IMR-90 (cell line): ENCODE measurements at regions not wholly inside any gene's neighbourhood (a gene's known extent, or its start where the extent isn't known, plus 50 kb on each side); places are given as distances from the start of the nearest gene placed in this dataset.

Experiments used
- ATAC-seq: fragments of 200-7000 bp; cut with Tn5 transposase; 2 replicates; pipeline ENCODE4 v1.9.1; 2020; ENCODE audit warnings: low read depth, mild to moderate bottlenecking, moderate library complexity
- BruUV-seq: library from RNA; stranded (reverse); fragments of 400-500 nt; replicated peaks from 2 replicates; lab custom pipeline; 2021; lab: Mats Ljungman, UMichigan
- CTCF ChIA-PET: fragments of 300-600 bp; formaldehyde crosslinking; extraction: SDS; loops from one replicate; lab custom pipeline; 2021; ENCODE audit warnings: antibody characterized with exemption; lab: Yijun Ruan, JAX
- POLR2A ChIA-PET: fragments of 300-600 bp; sonication (Branson Sonifier 250); formaldehyde crosslinking; loops from one replicate; lab custom pipeline; 2022; ENCODE audit warnings: antibody characterized with exemption; ENCODE audit not compliant: unreplicated experiment; lab: Charles Lee
- DNase-seq: peaks from one replicate; pipeline ENCODE4 v3.0.0; 2013
- H2AFZ ChIP-seq: replicated peaks from 2 replicates; pipeline ENCODE3; 2013; ENCODE audit warnings: low read length, mild to moderate bottlenecking; ENCODE audit not compliant: poor library complexity
- H2AK5ac ChIP-seq: 2 replicates; pipeline ENCODE4 v1.6.1; 2013; ENCODE audit warnings: low read depth, low read length, inconsistent platforms
- H2AK9ac ChIP-seq: replicated peaks from 2 replicates; pipeline ENCODE3; 2013; ENCODE audit warnings: mild to moderate bottlenecking, low read depth, low read length, moderate library complexity; ENCODE audit not compliant: poor library complexity
- H2BK120ac ChIP-seq: 2 replicates; pipeline ENCODE4 v1.6.1; 2013; ENCODE audit warnings: low read depth, low read length, inconsistent platforms
- H2BK15ac ChIP-seq: 3 replicates; pipeline ENCODE4 v1.6.1; 2013; ENCODE audit warnings: low read depth, low read length, inconsistent platforms
- H2BK20ac ChIP-seq: 2 replicates; pipeline ENCODE4 v1.6.1; 2013; ENCODE audit warnings: low read depth, mild to moderate bottlenecking, inconsistent platforms, low read length, moderate library complexity
- H2BK5ac ChIP-seq: 2 replicates; pipeline ENCODE4 v1.6.1; 2013; ENCODE audit warnings: mild to moderate bottlenecking, low read depth, low read length, inconsistent platforms; ENCODE audit not compliant: poor library complexity, severe bottlenecking
- H3K14ac ChIP-seq: replicated peaks from 2 replicates; pipeline ENCODE4 v1.6.1; 2013; ENCODE audit warnings: low read depth, low read length, inconsistent platforms
- H3K18ac ChIP-seq: 2 replicates; pipeline ENCODE4 v1.6.1; 2013; ENCODE audit warnings: low read depth, low read length, control low read depth
- H3K23ac ChIP-seq: 2 replicates; pipeline ENCODE4 v1.6.1; 2013; ENCODE audit warnings: low read depth, low read length, inconsistent platforms
- H3K27ac ChIP-seq: 2 replicates; pipeline ENCODE4 v1.5.1; 2013; ENCODE audit warnings: mild to moderate bottlenecking, control low read depth, low read length; ENCODE audit not compliant: insufficient read depth
- H3K27me3 ChIP-seq: 2 replicates; pipeline ENCODE4 v1.6.1; 2013; ENCODE audit warnings: low read length; ENCODE audit not compliant: control insufficient read depth, insufficient read depth
- H3K36me3 ChIP-seq: 2 replicates; pipeline ENCODE4 v1.6.1; 2013; ENCODE audit warnings: low read length, mixed read lengths; ENCODE audit not compliant: control insufficient read depth, insufficient read depth
- H3K4ac ChIP-seq: 2 replicates; pipeline ENCODE4 v1.6.1; 2013; ENCODE audit warnings: low read depth, low read length, inconsistent platforms
- H3K4me1 ChIP-seq: 2 replicates; pipeline ENCODE4 v1.6.1; 2013; ENCODE audit warnings: low read length, mixed read lengths; ENCODE audit not compliant: control insufficient read depth, insufficient read depth
- H3K4me2 ChIP-seq: 2 replicates; pipeline ENCODE4 v1.6.1; 2013; ENCODE audit warnings: low read depth, mild to moderate bottlenecking, control low read depth, low read length, moderate library complexity
- H3K4me3 ChIP-seq: 2 replicates; pipeline ENCODE4 v1.5.1; 2013; ENCODE audit warnings: low read depth, mild to moderate bottlenecking, control low read depth, low read length, moderate library complexity; ENCODE audit not compliant: insufficient read depth
- H3K56ac ChIP-seq: 2 replicates; pipeline ENCODE4 v1.6.1; 2013; ENCODE audit warnings: low read length, inconsistent platforms; ENCODE audit not compliant: insufficient read depth; ENCODE audit errors: extremely low read depth
- H3K79me1 ChIP-seq, 2 experiments: 2 replicates each; pipeline ENCODE4 v1.6.1; 2013; ENCODE audit warnings: low read length in 2 of 2, inconsistent platforms in 1 of 2, low read depth in 1 of 2
- H3K9ac ChIP-seq: 2 replicates; pipeline ENCODE4 v1.6.1; 2013; ENCODE audit warnings: low read depth, low read length, control low read depth
- H3K9me1 ChIP-seq: 2 replicates; pipeline ENCODE4 v1.6.1; 2013; ENCODE audit warnings: low read length, inconsistent platforms; ENCODE audit not compliant: insufficient read depth
- H3K9me3 ChIP-seq: 2 replicates; pipeline ENCODE4 v1.6.1; 2013; ENCODE audit warnings: low read length; ENCODE audit not compliant: control insufficient read depth, insufficient read depth
- H4K20me1 ChIP-seq: 2 replicates; pipeline ENCODE4 v1.6.1; 2013; ENCODE audit warnings: low read length, inconsistent platforms; ENCODE audit not compliant: insufficient read depth
- H4K5ac ChIP-seq: 2 replicates; pipeline ENCODE4 v1.6.1; 2013; ENCODE audit warnings: mild to moderate bottlenecking, low read depth, low read length, control low read depth
- H4K8ac ChIP-seq, 2 experiments: 2 replicates each; pipeline ENCODE4 v1.6.1; 2013; ENCODE audit warnings: low read depth in 2 of 2, low read length in 2 of 2, control low read depth in 1 of 2, inconsistent platforms in 1 of 2
- H4K91ac ChIP-seq: 2 replicates; pipeline ENCODE4 v1.6.1; 2013; ENCODE audit warnings: low read depth, low read length, inconsistent platforms; ENCODE audit not compliant: insufficient read depth
- BHLHE40 ChIP-seq: fragments of 150-350 bp; IDR thresholded peaks from 2 replicates; pipeline ENCODE4 v1.6.1; 2016; ENCODE audit warnings: mild to moderate bottlenecking, low read depth, low read length
- CEBPB ChIP-seq: IDR thresholded peaks from 2 replicates; pipeline ENCODE4 v1.6.1; 2012; ENCODE audit warnings: low read depth, low read length, improper control_type of control experiment
- CHD1 ChIP-seq: IDR thresholded peaks from 2 replicates; pipeline ENCODE4 v1.6.1; 2012; ENCODE audit warnings: low read depth, low read length, improper control_type of control experiment
- NFE2L2 ChIP-seq: fragments of 150-350 bp; IDR thresholded peaks from 2 replicates; pipeline ENCODE4 v1.6.1; 2016; ENCODE audit warnings: low read depth, mild to moderate bottlenecking, low read length
- RCOR1 ChIP-seq: IDR thresholded peaks from 2 replicates; pipeline ENCODE4 v1.6.1; 2012; ENCODE audit warnings: mild to moderate bottlenecking, low read length, improper control_type of control experiment; ENCODE audit not compliant: insufficient replicate concordance
- WGBS, 2 experiments: methylation state at CpG; one replicate each; pipeline versions ENCODE4 v1.1.5 to v1.1.7; 2013; ENCODE audit warnings: missing lambda C conversion rate in 2 of 2; ENCODE audit not compliant: insufficient read length in 1 of 2; ENCODE audit errors: extremely low coverage in 2 of 2; 5-methylcytosine and 5-hydroxymethylcytosine counted together
- dilution Hi-C: fragments of 300-500 bp; cut with HindIII; formaldehyde crosslinking; loops from one replicate; pipeline ENCODE4 v1.14.3; 2018; ENCODE audit warnings: low sequenced_read_pairs; ENCODE audit not compliant: unreplicated experiment
- in situ Hi-C: fragments of 300-500 bp; cut with MboI; formaldehyde crosslinking; loops from 3 replicates; pipeline ENCODE4 v1.14.3; 2019; ENCODE audit warnings: low sequenced_read_pairs, inconsistent platforms, mixed read lengths
- intact Hi-C: fragments of 100-400 bp; cut with micrococcal nuclease; formaldehyde crosslinking; loops from 2 replicates; pipeline ENCODE4 v1.10.0; 2022
- TF ChIP-seq, protein P1 (sequence below): conservative IDR thresholded peaks from 2 replicates; pipeline ENCODE4 v1.5.1; 2012; ENCODE audit warnings: mild to moderate bottlenecking, low read depth, low read length, improper control_type of control experiment

DNA sequence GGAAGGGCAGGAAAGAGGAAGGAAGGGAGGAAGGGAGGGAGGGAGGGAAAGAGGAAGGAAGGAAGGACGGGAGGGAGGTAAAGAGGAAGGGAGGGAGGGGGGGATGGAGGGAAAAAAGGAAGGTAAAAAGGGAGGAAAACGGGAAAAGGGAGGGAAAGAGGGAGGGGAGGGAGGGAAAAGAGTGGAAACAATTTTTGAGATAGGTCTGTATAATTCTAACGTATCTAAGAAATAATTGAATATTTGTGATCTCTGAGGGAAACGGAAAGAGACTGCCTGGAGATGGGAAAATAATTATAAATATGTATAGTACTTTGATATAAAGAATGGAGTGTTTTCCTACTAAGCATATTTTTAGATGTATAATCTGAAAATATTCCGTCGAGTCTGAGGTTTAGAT lies 158.2 kb upstream of the FOXK1 start:
- no peak overlapping the region for H3K18ac ChIP-seq
- H2AFZ ChIP-seq, result no peak overlapping the region
- ATAC-seq (no peak), DNase-seq (no peak)
- no peak overlapping the region for H2BK120ac ChIP-seq
- H4K8ac ChIP-seq, result no peak overlapping the region
- H3K79me1 ChIP-seq, result no peaks in the 10 kb centered on the region
- no peak overlapping the region for H3K4ac ChIP-seq
- no peak overlapping the region for H2AK5ac ChIP-seq
- H3K9me3 ChIP-seq, result no peaks in the 10 kb centered on the region
- in situ Hi-C loops, result no loop called here
- no peaks in the 10 kb centered on the region for H3K27me3 ChIP-seq
- POLR2A ChIA-PET, result no interaction called here
- no peak overlapping the region for H3K56ac ChIP-seq
- no peaks in the 10 kb centered on the region for H3K4me1 ChIP-seq
- no peak overlapping the region for H2BK5ac ChIP-seq
- TF ChIP-seq BHLHE40 (no peak), RCOR1 (no peak), CHD1 (no peak), NFE2L2 (no peak), CEBPB (no peak)
- TF ChIP-seq, protein P1, sequence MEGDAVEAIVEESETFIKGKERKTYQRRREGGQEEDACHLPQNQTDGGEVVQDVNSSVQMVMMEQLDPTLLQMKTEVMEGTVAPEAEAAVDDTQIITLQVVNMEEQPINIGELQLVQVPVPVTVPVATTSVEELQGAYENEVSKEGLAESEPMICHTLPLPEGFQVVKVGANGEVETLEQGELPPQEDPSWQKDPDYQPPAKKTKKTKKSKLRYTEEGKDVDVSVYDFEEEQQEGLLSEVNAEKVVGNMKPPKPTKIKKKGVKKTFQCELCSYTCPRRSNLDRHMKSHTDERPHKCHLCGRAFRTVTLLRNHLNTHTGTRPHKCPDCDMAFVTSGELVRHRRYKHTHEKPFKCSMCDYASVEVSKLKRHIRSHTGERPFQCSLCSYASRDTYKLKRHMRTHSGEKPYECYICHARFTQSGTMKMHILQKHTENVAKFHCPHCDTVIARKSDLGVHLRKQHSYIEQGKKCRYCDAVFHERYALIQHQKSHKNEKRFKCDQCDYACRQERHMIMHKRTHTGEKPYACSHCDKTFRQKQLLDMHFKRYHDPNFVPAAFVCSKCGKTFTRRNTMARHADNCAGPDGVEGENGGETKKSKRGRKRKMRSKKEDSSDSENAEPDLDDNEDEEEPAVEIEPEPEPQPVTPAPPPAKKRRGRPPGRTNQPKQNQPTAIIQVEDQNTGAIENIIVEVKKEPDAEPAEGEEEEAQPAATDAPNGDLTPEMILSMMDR, result no peak
- H2AK9ac ChIP-seq, result no peak overlapping the region
- H4K20me1 ChIP-seq, result no peaks in the 10 kb centered on the region
- intact Hi-C loops, result no loop called here
- no peak overlapping the region for H2BK15ac ChIP-seq
- H3K36me3 ChIP-seq, result no peaks in the 10 kb centered on the region
- no peak overlapping the region for H3K14ac ChIP-seq
- H3K9ac ChIP-seq, result no peak overlapping the region
- no peak overlapping the region for H4K5ac ChIP-seq
- no peak overlapping the region for H2BK20ac ChIP-seq
- CTCF ChIA-PET, result no interaction called here
- H3K4me3 ChIP-seq, result no peak overlapping the region
- no peak overlapping the region for H4K91ac ChIP-seq
- no peaks in the 10 kb centered on the region for H3K9me1 ChIP-seq
- H3K4me2 ChIP-seq, result no peak overlapping the region
- dilution Hi-C loops, result no loop called here
- no TSS peak for BruUV-seq
- WGBS, 2 experiments, result 87% methylated on average over 1 of the region's 6 CpGs; no CpG with 5 or more reads in 1 of the 2 experiments
- H3K23ac ChIP-seq, result no peak overlapping the region
- H3K27ac ChIP-seq, result no peak overlapping the region
